ENCODE measurements at regions not wholly inside any gene's neighbourhood (a gene's known extent, or its start where the extent isn't known, plus 50 kb on each side); places are given as distances from the start of the nearest gene placed in this dataset.

- TF ChIP-seq CTCF (IDR thresholded peaks at IDR 0.05) (no peak), ZFX (IDR thresholded peaks at IDR 0.05; ENCODE audit: borderline replicate concordance) (no peak)
Measured at GRCh38 chr9:107906074-107906473, 416.5 kb upstream of the KLF4 start.

Measured in 22Rv1 (cell line).